ENCODE measurements at regions not wholly inside any gene's neighbourhood (a gene's known extent, or its start where the extent isn't known, plus 50 kb on each side); places are given as distances from the start of the nearest gene placed in this dataset.

- Histone ChIP-seq H4K20me1 (ENCODE audit: low read depth, low read length) (no peaks in the 10 kb centered on the region), H3K4me3 (ENCODE audit: insufficient read depth, low read length, poor library complexity, severe bottlenecking) (no peak overlapping the region), H3K4me2 (ENCODE audit: low read depth, low read length, poor library complexity, severe bottlenecking) (no peak overlapping the region), H3K9ac (ENCODE audit: low read length) (no peak overlapping the region), H3F3A (ENCODE audit: insufficient read depth) (no peaks in the 10 kb centered on the region), H3K27me3 (ENCODE audit: low read length) (no peaks in the 10 kb centered on the region), H2AFZ (ENCODE audit: low read depth, low read length, severe bottlenecking) (no peak overlapping the region), H3K27ac (ENCODE audit: low read depth, low read length) (no peak overlapping the region), H3K79me2 (ENCODE audit: insufficient read depth, low read length) (no peaks in the 10 kb centered on the region), H3K36me3 (ENCODE audit: low read length) (no peaks in the 10 kb centered on the region), H3K9me3 (ENCODE audit: insufficient read depth, low read length) (no peaks in the 10 kb centered on the region), H3K9me2 (replicated peaks; ENCODE audit: insufficient read depth, low read length) (no peaks in the 10 kb centered on the region)
- TF ChIP-seq EZH2phosphoT487 (conservative IDR thresholded peaks at IDR 0.05; ENCODE audit: low read length) (no peak), CTCF (IDR thresholded peaks at IDR 0.05; ENCODE audit: insufficient read depth, low read length, poor library complexity, severe bottlenecking) (no peak)
Measured at GRCh38 chr18:47552783-47553182, 301.3 kb upstream of the SKOR2 start.

GRCh38 chr18:47550611-47551010 is 299.2 kb upstream of the SKOR2 start:
- TF ChIP-seq EZH2phosphoT487 (conservative IDR thresholded peaks at IDR 0.05; ENCODE audit: low read length) (no peak), CTCF (IDR thresholded peaks at IDR 0.05; ENCODE audit: insufficient read depth, low read length, poor library complexity, severe bottlenecking) (no peak)
- Histone ChIP-seq H3K4me2 (ENCODE audit: low read depth, low read length, poor library complexity, severe bottlenecking) (no peak overlapping the region), H3K27me3 (ENCODE audit: low read length) (no peaks in the 10 kb centered on the region), H3K9me2 (replicated peaks; ENCODE audit: insufficient read depth, low read length) (no peaks in the 10 kb centered on the region), H3K79me2 (ENCODE audit: insufficient read depth, low read length) (no peaks in the 10 kb centered on the region), H3K27ac (ENCODE audit: low read depth, low read length) (no peak overlapping the region), H3K9me3 (ENCODE audit: insufficient read depth, low read length) (no peaks in the 10 kb centered on the region), H2AFZ (ENCODE audit: low read depth, low read length, severe bottlenecking) (no peak overlapping the region), H3F3A (ENCODE audit: insufficient read depth) (no peaks in the 10 kb centered on the region), H3K4me3 (ENCODE audit: insufficient read depth, low read length, poor library complexity, severe bottlenecking) (no peak overlapping the region), H3K9ac (ENCODE audit: low read length) (no peak overlapping the region), H4K20me1 (ENCODE audit: low read depth, low read length) (no peaks in the 10 kb centered on the region), H3K36me3 (ENCODE audit: low read length) (no peaks in the 10 kb centered on the region)

- no peak overlapping the region for H3K4me2 ChIP-seq (ENCODE audit: low read depth, low read length, poor library complexity, severe bottlenecking)
- no peaks in the 10 kb centered on the region for H3K9me2 ChIP-seq (replicated peaks; ENCODE audit: insufficient read depth, low read length)
- H3F3A ChIP-seq (ENCODE audit: insufficient read depth) = no peaks in the 10 kb centered on the region
- no peak overlapping the region for H3K4me3 ChIP-seq (ENCODE audit: insufficient read depth, low read length, poor library complexity, severe bottlenecking)
- H3K9me3 ChIP-seq (ENCODE audit: insufficient read depth, low read length) = no peaks in the 10 kb centered on the region
- H3K27me3 ChIP-seq (ENCODE audit: low read length) = no peaks in the 10 kb centered on the region
- no peaks in the 10 kb centered on the region for H3K79me2 ChIP-seq (ENCODE audit: insufficient read depth, low read length)
- H2AFZ ChIP-seq (ENCODE audit: low read depth, low read length, severe bottlenecking) = no peak overlapping the region
- H3K36me3 ChIP-seq (ENCODE audit: low read length) = no peaks in the 10 kb centered on the region
- H3K9ac ChIP-seq (ENCODE audit: low read length) = no peak overlapping the region
- H3K27ac ChIP-seq (ENCODE audit: low read depth, low read length) = no peak overlapping the region
- TF ChIP-seq EZH2phosphoT487 (conservative IDR thresholded peaks at IDR 0.05; ENCODE audit: low read length) (no peak), CTCF (IDR thresholded peaks at IDR 0.05; ENCODE audit: insufficient read depth, low read length, poor library complexity, severe bottlenecking) (no peak)
- no peaks in the 10 kb centered on the region for H4K20me1 ChIP-seq (ENCODE audit: low read depth, low read length)
Measured at GRCh38 chr18:47549021-47549540, 297.6 kb upstream of the SKOR2 start.
